ENCODE measurements at regions not wholly inside any gene's neighbourhood (a gene's known extent, or its start where the extent isn't known, plus 50 kb on each side); places are given as distances from the start of the nearest gene placed in this dataset.
"Not testable (repeated sequence)": the region's sequence is repeated elsewhere in the genome, so short reads cannot be mapped to it uniquely, and the experiment has no call there.

DNA sequence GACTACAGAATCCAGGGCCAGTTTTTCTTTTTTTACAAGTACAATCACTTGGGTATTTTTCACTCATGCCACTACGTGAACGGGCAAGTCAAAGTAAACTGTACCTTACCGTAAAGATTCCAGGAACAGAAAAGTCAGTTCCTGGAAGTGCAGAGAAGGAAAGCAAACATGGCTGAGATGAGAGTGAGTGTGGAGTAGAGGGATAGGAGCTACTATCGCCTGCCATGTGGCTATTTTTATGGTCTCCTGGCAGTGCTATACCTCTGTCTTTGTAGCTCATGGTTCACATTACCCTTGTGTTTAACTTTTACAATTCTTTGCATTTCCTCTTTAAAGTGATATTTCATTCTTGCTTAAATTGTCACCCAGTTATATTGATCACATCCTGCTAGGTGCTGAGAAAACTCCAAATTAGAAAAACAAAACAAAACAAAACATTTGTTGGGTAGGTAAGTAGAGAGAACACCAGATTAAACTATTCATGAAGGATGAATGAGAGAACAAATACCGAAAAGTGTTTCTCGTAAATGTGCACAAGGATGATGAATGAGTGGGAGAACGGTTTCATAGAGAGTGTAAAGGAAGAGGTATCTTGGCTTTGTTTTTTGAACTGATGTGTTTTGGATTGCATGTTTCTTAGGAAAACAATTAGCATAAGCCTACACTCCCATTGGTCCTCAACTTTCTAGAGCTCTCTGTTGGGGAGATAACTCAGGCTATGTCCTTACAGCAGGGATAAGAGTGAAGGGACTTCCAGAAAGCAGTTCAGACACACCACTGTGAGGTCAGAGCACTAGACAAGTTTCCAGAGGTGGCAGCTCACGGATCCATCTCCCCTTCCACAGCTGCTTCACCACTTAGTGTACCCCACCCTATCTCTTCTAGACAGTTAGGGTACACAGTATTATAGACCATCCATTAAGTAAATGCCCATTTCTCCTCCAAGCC is 163.7 kb downstream of the IPO8 start:
- H3K27ac Mint-ChIP-seq, result no peak overlapping the region
- H3K4me1 Mint-ChIP-seq, result peaks cover 3% of the 10 kb centered on the region
- H3K4me3 Mint-ChIP-seq, result no peak overlapping the region
- H3K9me3 Mint-ChIP-seq, result peaks cover 7% of the 10 kb centered on the region
- TF ChIP-seq, protein P1, sequence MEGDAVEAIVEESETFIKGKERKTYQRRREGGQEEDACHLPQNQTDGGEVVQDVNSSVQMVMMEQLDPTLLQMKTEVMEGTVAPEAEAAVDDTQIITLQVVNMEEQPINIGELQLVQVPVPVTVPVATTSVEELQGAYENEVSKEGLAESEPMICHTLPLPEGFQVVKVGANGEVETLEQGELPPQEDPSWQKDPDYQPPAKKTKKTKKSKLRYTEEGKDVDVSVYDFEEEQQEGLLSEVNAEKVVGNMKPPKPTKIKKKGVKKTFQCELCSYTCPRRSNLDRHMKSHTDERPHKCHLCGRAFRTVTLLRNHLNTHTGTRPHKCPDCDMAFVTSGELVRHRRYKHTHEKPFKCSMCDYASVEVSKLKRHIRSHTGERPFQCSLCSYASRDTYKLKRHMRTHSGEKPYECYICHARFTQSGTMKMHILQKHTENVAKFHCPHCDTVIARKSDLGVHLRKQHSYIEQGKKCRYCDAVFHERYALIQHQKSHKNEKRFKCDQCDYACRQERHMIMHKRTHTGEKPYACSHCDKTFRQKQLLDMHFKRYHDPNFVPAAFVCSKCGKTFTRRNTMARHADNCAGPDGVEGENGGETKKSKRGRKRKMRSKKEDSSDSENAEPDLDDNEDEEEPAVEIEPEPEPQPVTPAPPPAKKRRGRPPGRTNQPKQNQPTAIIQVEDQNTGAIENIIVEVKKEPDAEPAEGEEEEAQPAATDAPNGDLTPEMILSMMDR (IDR thresholded peaks at IDR 0.05; ENCODE audit: unreplicated experiment), result no peak
- no peaks in the 10 kb centered on the region for H3K27me3 Mint-ChIP-seq (ENCODE audit: low read depth)
- no peaks in the 10 kb centered on the region for H3K36me3 Mint-ChIP-seq
- DNase-seq (ENCODE audit: low spot score in 2 of 2, unreplicated experiment in 2 of 2), result no peak

GRCh38 chr12:30529489-30530269 is 166.0 kb downstream of the IPO8 start:
- peaks cover 7% of the 10 kb centered on the region for H3K9me3 Mint-ChIP-seq
- no peak overlapping the region for H3K27ac Mint-ChIP-seq
- no peak overlapping the region for H3K4me3 Mint-ChIP-seq
- peaks cover 3% of the 10 kb centered on the region for H3K4me1 Mint-ChIP-seq
- TF ChIP-seq, protein P1 (IDR thresholded peaks at IDR 0.05; ENCODE audit: unreplicated experiment), result no peak
- no peaks in the 10 kb centered on the region for H3K27me3 Mint-ChIP-seq (ENCODE audit: low read depth)
- H3K36me3 Mint-ChIP-seq, result no peaks in the 10 kb centered on the region
- no peak for DNase-seq (ENCODE audit: low spot score in 2 of 2, unreplicated experiment in 2 of 2)

DNA sequence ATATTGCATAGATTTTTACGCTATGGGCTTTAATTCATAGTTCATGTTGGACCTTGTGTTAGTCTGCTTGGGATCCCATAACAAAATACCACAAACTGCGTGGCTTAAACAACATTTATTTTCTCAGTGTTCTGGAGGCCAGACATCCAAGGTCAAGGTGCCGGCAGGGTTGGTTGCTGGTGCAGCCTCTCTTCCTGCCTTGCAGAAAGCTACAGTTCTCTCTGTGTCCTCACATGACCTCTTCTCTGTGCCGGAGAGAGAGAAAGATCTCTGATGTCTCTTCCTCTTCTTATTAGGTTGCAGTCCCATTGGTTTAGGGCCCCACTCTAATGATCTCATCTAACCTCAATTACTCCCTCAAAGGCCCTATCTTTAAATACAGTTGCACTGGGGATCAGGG is 170.5 kb downstream of the IPO8 start:
- Mint-ChIP-seq H3K27me3 (ENCODE audit: low read depth) (no peaks in the 10 kb centered on the region), H3K4me3 (no peak overlapping the region), H3K9me3 (peaks cover 11% of the 10 kb centered on the region), H3K36me3 (no peaks in the 10 kb centered on the region), H3K27ac (no peak overlapping the region), H3K4me1 (peaks cover 5% of the 10 kb centered on the region)
- TF ChIP-seq, protein P1 (IDR thresholded peaks at IDR 0.05; ENCODE audit: unreplicated experiment), result no peak
- no peak for DNase-seq (ENCODE audit: low spot score in 2 of 2, unreplicated experiment in 2 of 2)

- not testable (repeated sequence) for DNase-seq (ENCODE audit: low spot score in 2 of 2, unreplicated experiment in 2 of 2); H3K4me1 Mint-ChIP-seq; H3K27ac Mint-ChIP-seq; H3K27me3 Mint-ChIP-seq (ENCODE audit: low read depth); H3K9me3 Mint-ChIP-seq; H3K4me3 Mint-ChIP-seq; H3K36me3 Mint-ChIP-seq
These were observed 175.4 kb downstream of the IPO8 start for GRCh38 chr12:30520285-30520684.

GRCh38 chr12:30519535-30519934 is 176.1 kb downstream of the IPO8 start:
- no peak overlapping the region for H3K27ac Mint-ChIP-seq
- peaks cover 2% of the 10 kb centered on the region for H3K4me1 Mint-ChIP-seq
- H3K9me3 Mint-ChIP-seq, result peaks cover 5% of the 10 kb centered on the region
- no peak overlapping the region for H3K4me3 Mint-ChIP-seq
- no peak for DNase-seq (ENCODE audit: low spot score in 2 of 2, unreplicated experiment in 2 of 2)
- TF ChIP-seq, protein P1 (IDR thresholded peaks at IDR 0.05; ENCODE audit: unreplicated experiment), result no peak
- no peaks in the 10 kb centered on the region for H3K27me3 Mint-ChIP-seq (ENCODE audit: low read depth)
- no peaks in the 10 kb centered on the region for H3K36me3 Mint-ChIP-seq

DNA sequence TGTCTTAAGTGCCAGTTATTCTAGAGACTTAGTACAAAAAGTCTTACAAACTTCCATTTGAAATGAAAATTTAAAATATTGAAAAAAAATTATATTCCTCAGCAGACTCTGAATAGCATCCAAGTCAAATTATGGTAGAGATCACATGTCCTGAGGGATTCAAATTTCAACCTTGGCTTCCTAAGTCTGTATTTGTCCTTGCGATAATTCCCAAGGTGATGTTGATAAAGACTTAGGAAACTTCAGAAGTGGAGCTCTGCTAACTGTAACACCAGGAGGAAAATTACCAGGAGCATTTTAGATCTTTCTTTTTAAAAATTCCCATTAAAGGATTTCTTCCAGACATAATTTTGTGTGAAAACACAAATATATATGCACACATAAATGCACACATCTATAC is 178.3 kb downstream of the IPO8 start:
- Mint-ChIP-seq H3K9me3 (no peaks in the 10 kb centered on the region), H3K27me3 (ENCODE audit: low read depth) (no peaks in the 10 kb centered on the region), H3K4me3 (no peak overlapping the region), H3K4me1 (no peaks in the 10 kb centered on the region), H3K36me3 (no peaks in the 10 kb centered on the region), H3K27ac (no peak overlapping the region)
- TF ChIP-seq, protein P1 (IDR thresholded peaks at IDR 0.05; ENCODE audit: unreplicated experiment), result no peak
- DNase-seq (ENCODE audit: low spot score in 2 of 2, unreplicated experiment in 2 of 2), result no peak

Measured in mesothelial cell of epicardium (in vitro differentiated cells).